GM19043 (cell line): ENCODE measurements at regions not wholly inside any gene's neighbourhood (a gene's known extent, or its start where the extent isn't known, plus 50 kb on each side); places are given as distances from the start of the nearest gene placed in this dataset.

Source experiments
- ATAC-seq: cut with Tn5 transposase; IDR thresholded peaks from one replicate; pipeline ENCODE4 v1.9.1; 2021; ENCODE audit warnings: low read depth; ENCODE audit not compliant: unreplicated experiment

- ATAC-seq = no peak
These were observed 511.6 kb upstream of the ZNF608 start for GRCh38 chr5:125257997-125258396.

DNA sequence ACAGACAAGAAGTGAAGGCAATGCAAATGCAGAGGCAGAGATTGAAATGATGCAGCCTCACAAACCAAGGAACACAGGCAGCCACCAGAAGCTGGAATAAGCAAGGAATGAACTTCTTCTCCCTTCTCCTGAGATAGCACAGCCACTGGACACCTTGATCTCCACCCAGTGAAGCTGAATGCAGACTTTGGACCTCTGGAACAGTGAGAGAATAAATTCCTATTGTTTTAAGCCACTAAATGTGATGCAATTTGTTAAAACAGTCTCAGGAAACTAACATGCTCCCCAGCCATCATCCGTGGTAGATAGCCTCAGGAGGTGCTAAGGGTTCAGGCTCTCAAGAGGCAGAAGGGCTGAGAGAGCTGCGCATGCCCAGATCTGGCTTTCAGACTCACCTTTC, 512.2 kb upstream of the ZNF608 start:
- ATAC-seq = no peak

- ATAC-seq = no peak
These were observed 515.2 kb upstream of the ZNF608 start for GRCh38 chr5:125261505-125262250.

DNA sequence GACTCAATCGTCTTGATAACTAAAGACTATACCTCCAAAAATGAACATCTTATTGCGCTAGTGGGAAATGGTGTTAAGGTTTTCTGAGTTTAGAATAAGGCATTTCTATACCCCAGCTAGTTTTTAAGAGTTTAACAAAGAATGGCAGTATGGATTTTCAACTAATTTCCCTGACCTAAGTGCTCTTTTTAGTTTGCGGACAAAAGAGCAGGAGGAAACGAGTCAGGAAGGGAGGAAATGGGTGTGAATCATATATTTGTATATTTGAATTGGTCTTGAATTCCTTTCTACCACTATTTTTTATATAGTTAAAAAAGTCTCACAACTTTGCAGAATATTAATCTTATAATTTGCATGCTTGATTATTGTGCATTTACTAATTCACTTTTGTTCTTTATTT, 516.3 kb upstream of the ZNF608 start:
- no peak for ATAC-seq

DNA sequence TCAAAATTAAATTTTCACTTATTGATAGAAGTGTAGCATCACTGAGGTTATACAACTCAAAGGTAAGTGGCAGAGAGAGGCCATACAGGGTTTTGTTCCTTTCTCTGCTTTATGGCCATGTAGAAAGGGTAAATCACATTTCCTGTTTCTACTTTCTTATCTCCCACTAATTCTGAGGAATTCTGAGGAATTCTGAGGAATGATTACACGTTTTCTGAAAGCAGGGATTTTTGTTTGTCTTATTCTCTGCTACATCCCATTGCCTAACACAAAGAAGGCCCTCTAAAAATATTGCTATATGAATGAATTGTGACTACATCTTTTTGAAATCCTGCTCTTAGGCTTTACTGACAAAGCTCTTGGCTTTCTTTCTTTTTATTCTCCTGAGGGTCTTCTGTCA, 516.9 kb upstream of the ZNF608 start:
- ATAC-seq = no peak

- no peak for ATAC-seq
These were observed 519.7 kb upstream of the ZNF608 start for GRCh38 chr5:125266106-125266505.

DNA sequence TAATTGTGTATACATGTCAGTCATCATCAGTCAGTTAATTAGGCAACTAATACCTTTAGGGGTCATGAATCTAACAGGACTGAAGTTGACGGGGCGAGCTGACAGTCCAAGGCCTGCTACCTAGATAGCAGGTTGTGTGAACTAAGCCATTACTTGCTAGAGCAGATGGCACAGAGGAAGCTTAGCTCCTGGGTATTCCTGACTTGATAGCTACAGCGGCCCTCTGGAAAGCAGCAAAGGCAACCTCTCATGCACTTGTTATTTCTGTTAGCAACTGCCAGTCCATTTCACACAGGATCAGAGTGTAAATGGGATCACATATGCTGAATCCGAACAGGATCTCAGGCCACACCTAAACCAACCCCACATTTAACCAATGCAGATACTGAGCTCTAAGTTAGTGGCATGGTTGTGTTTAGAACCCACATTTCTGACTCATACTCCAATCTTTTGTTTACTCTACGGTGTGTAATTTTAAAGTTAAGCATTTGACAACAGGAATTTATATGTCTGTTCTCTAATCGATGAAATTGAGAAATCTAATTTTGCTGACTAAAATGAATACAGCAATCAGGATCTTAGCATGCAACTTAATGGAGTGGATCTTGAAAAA, 521.3 kb upstream of the ZNF608 start:
- ATAC-seq = no peak

- ATAC-seq = no peak
These were observed 523.5 kb upstream of the ZNF608 start for GRCh38 chr5:125269926-125270325.

DNA sequence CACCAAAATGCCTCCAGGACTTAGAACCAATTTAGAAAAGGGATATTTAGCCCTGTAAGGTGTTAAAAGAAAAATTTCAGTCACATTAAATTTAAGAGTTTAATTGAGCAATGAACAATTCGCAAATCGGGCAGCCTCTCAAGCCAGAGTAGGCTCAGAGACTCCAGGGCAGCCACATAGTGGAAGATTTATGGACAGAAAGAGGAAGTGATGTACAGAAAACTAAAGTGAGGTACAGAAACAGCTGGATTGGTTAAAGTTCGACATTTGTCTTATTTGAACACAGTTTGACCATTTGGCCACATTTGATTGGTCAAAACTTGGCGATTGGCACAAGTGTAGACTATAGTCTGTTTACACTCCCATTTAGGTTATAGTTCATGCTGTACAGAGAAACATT, 525.9 kb upstream of the ZNF608 start:
- no peak for ATAC-seq

GRCh38 chr5:125274211-125274610, 527.8 kb upstream of the ZNF608 start:
- ATAC-seq = no peak

- ATAC-seq = no peak
These were observed 528.7 kb upstream of the ZNF608 start for GRCh38 chr5:125274938-125275724.

DNA sequence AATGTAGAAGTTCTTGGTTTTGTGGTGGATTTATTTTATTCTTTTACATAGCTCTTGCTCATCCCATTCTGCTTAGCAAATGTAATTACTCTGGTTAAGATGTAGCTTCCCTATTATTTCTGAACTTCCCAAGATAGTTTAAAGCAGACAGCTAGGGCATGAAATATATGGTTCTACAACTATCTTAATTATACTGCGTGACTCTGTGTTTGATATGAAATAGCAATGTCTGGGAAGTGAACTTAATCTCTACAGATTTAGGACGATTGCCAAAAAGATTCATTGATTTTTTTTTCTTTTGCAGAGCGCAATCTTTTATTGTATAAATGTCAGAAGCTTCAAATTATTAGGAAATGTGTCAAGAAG, 529.3 kb upstream of the ZNF608 start:
- ATAC-seq = no peak

GRCh38 chr5:125276096-125276495, 529.7 kb upstream of the ZNF608 start:
- no peak for ATAC-seq

DNA sequence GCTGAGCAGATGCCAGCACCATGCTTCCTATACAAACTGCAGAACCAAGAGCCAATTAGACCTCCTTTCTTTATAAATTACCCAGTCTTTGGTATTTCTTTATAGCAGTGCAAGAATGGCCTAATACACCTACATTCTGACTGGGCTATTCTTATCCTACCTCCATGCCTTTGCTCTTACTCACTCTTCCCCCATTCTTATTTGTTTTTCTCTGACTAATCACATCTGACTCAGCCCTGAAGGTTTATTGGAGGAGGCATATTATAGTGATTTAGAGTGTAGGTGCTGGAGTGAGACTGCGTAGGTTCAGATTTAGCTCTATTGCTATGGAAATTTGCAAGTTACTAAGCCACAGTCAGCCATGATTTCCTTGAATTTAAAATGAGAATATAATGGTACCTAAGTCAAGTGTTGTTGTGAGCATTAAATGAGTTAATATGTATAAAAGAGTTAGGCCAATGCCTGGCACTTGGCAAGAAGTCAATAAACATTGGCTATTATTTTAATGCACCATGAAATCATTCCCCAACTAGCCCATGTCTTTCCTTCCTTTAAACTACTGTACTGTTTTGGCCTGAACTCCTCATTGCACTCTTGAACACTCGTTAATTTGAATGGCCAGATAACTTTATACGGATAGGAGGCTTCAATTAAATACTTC, 531.2 kb upstream of the ZNF608 start:
- no peak for ATAC-seq

GRCh38 chr5:125278711-125279110, 532.3 kb upstream of the ZNF608 start:
- ATAC-seq = no peak

DNA sequence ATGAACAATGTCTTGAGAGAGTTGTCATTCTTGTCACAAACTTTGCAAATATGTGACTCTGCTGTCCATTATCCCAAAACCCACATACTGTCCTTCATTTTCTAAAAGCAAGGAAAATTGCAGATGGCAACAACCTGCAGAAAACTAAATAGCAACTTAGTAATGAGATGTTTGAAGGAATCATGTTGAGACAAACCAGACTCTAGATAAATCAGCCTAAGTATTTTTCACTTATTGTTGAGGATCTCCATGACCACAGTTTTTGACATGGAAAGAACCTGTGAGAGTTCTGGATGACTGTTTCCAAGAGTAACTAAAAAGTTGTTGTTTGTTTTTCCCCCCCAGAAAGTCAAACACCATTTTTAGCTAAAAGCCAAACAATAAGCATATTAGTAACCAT, 535.2 kb upstream of the ZNF608 start:
- ATAC-seq = no peak

DNA sequence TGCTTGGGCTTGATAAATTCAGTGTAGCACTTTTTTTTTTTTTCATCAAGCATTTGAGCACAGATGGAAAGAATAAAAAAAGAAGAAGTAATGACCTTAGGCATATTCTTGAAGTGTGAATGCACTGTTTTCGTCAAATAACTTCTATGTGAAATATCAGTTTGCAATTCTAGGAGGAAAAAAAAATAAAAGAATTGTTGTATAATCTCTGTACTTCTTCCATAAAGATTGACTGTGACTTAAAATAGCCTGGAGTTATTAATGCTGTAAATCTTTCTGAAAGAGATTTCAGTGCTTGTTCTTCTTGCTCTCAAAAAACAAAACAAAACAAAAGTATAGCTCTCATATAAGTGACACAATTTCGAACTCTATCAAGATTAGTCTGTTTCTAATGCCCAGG, 536.9 kb upstream of the ZNF608 start:
- no peak for ATAC-seq

- no peak for ATAC-seq
These were observed 539.8 kb upstream of the ZNF608 start for GRCh38 chr5:125286271-125286670.

DNA sequence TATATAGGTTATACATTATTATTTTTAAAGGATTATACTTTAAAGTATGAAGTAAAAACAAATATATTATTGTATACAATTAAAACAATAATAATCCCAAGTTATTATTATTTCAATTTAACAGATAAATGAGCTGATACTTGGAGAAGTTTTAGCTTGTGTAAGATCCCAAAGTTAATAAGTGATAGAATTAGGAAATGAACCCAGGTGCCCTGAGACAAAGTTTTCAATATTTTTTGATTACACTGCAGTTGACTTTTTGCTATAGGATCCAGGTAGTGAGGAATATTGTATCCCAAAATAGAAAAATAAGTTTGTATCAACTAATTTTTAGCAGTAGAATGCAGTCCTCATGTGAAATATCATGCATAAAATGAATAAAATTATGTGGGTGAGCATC, 543.2 kb upstream of the ZNF608 start:
- ATAC-seq = no peak

DNA sequence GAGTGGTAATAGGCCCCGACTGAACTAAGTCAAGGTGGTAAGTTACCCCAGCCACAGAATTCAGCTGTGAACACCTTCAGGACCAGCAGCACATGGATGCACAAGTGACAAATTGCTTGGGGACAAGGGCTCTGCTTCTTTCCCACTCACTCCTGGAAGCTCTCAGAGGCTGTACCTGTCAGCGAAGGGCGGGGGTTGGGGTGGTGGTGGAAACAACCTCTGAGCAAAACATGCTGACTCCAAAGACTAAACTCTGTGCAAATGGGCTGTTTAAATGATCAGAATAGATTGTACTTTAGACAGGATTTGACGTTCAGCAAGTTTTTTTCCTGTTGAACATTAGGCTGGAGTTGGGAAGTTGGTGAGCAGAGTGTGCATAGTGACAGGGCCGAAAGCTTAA, 544.5 kb upstream of the ZNF608 start:
- no peak for ATAC-seq

GRCh38 chr5:125291447-125291846, 545.0 kb upstream of the ZNF608 start:
- ATAC-seq = no peak
